Sigmoid colon (tissue), 4 donors: ENCODE measurements at regions not wholly inside any gene's neighbourhood (a gene's known extent, or its start where the extent isn't known, plus 50 kb on each side); places are given as distances from the start of the nearest gene placed in this dataset.

Experiments
- EP300 ChIP-seq, 4 donors: sonication (generic); formaldehyde crosslinking; IDR thresholded peaks; one replicate each; pipeline ENCODE4 v1.6.1; 2017; ENCODE audit warnings: antibody characterized with exemption in 4 of 4
- POLR2A ChIP-seq, 2 donors: fragments of 450-650 bp; IDR thresholded peaks; one replicate each; pipeline ENCODE4 v1.6.1; 2016; ENCODE audit warnings: antibody characterized with exemption in 2 of 2, mild to moderate bottlenecking in 2 of 2, moderate library complexity in 2 of 2
- POLR2AphosphoS5 ChIP-seq, 4 donors: sonication (generic); formaldehyde crosslinking; IDR thresholded peaks; one replicate each; pipeline ENCODE4 v1.6.1; 2017; ENCODE audit warnings: antibody characterized with exemption in 4 of 4
- TF ChIP-seq, protein P1 (sequence below), 4 experiments: fragments of 450-650 bp in 3 of 4; fragments of 200-600 bp in 1 of 4; IDR thresholded peaks; one replicate each; pipeline ENCODE4 v1.5.1; 2016 to 2019; ENCODE audit warnings: antibody characterized with exemption in 4 of 4, mild to moderate bottlenecking in 3 of 4, moderate library complexity in 2 of 4

GRCh38 chr10:130498042-130498441 lies 361.9 kb downstream of the GLRX3 start:
- no peak for TF ChIP-seq POLR2AphosphoS5 (IDR thresholded peaks at IDR 0.05)
- TF ChIP-seq, protein P1, sequence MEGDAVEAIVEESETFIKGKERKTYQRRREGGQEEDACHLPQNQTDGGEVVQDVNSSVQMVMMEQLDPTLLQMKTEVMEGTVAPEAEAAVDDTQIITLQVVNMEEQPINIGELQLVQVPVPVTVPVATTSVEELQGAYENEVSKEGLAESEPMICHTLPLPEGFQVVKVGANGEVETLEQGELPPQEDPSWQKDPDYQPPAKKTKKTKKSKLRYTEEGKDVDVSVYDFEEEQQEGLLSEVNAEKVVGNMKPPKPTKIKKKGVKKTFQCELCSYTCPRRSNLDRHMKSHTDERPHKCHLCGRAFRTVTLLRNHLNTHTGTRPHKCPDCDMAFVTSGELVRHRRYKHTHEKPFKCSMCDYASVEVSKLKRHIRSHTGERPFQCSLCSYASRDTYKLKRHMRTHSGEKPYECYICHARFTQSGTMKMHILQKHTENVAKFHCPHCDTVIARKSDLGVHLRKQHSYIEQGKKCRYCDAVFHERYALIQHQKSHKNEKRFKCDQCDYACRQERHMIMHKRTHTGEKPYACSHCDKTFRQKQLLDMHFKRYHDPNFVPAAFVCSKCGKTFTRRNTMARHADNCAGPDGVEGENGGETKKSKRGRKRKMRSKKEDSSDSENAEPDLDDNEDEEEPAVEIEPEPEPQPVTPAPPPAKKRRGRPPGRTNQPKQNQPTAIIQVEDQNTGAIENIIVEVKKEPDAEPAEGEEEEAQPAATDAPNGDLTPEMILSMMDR (IDR thresholded peaks at IDR 0.05), result no peak
- no peak for TF ChIP-seq POLR2A (IDR thresholded peaks at IDR 0.05)
- TF ChIP-seq EP300 (IDR thresholded peaks at IDR 0.05), result no peak
